Loucy (cell line): ENCODE measurements at regions not wholly inside any gene's neighbourhood (a gene's known extent, or its start where the extent isn't known, plus 50 kb on each side); places are given as distances from the start of the nearest gene placed in this dataset.

Source experiments
- H2AFZ ChIP-seq: fragments of 200-600 bp; sonication (generic); 2 replicates; pipeline ENCODE4 v1.6.0; 2016; ENCODE audit warnings: antibody characterized with exemption, mild to moderate bottlenecking, low read length, moderate library complexity
- H3F3A ChIP-seq: fragments of 200-600 bp; 2 replicates; pipeline ENCODE4 v1.6.0; 2016; ENCODE audit warnings: antibody characterized with exemption, low read depth, mild to moderate bottlenecking
- H3K27me3 ChIP-seq: fragments of 200-600 bp; sonication (generic); 2 replicates; pipeline ENCODE4 v1.6.1; 2014; ENCODE audit warnings: low read length, mild to moderate bottlenecking; ENCODE audit not compliant: insufficient read depth, poor library complexity, severe bottlenecking
- H3K36me3 ChIP-seq: fragments of 200-600 bp; sonication (generic); 2 replicates; pipeline ENCODE4 v1.6.1; 2016; ENCODE audit warnings: low read length; ENCODE audit not compliant: insufficient read depth
- H3K4me1 ChIP-seq: fragments of 200-600 bp; sonication (generic); 2 replicates; pipeline ENCODE4 v1.5.1; 2014; ENCODE audit warnings: low read length, mild to moderate bottlenecking; ENCODE audit not compliant: insufficient read depth, poor library complexity, severe bottlenecking
- H3K4me2 ChIP-seq: fragments of 200-600 bp; sonication (generic); 2 replicates; pipeline ENCODE4 v1.6.0; 2014; ENCODE audit warnings: antibody characterized with exemption, low read length, low read depth, mild to moderate bottlenecking; ENCODE audit not compliant: poor library complexity, severe bottlenecking
- H3K4me3 ChIP-seq: fragments of 200-600 bp; sonication (generic); 2 replicates; pipeline ENCODE4 v1.5.1; 2014; ENCODE audit warnings: low read length, mild to moderate bottlenecking, mixed read lengths; ENCODE audit not compliant: poor library complexity, severe bottlenecking
- H3K79me2 ChIP-seq: fragments of 200-600 bp; sonication (generic); 2 replicates; pipeline ENCODE4 v1.6.1; 2014; ENCODE audit warnings: low read length; ENCODE audit not compliant: insufficient read depth
- H3K9ac ChIP-seq: fragments of 200-600 bp; sonication (generic); 2 replicates; pipeline ENCODE4 v1.6.0; 2014; ENCODE audit warnings: mild to moderate bottlenecking, low read depth, low read length, moderate library complexity; ENCODE audit not compliant: poor library complexity, severe bottlenecking
- H3K9me2 ChIP-seq: fragments of 200-600 bp; sonication (generic); replicated peaks from 2 replicates; pipeline ENCODE4 v1.6.1; 2016; ENCODE audit warnings: low read depth, low read length, mixed read lengths
- H3K9me3 ChIP-seq: fragments of 200-600 bp; sonication (generic); 2 replicates; pipeline ENCODE4 v1.6.1; 2014; ENCODE audit warnings: mild to moderate bottlenecking, antibody characterized with exemption, low read length, low read depth; ENCODE audit not compliant: insufficient read depth
- H4K20me1 ChIP-seq: fragments of 200-600 bp; sonication (generic); 2 replicates; pipeline ENCODE4 v1.6.0; 2014; ENCODE audit warnings: antibody characterized with exemption, low read length, mild to moderate bottlenecking; ENCODE audit not compliant: insufficient read depth, poor library complexity, severe bottlenecking
- EZH2phosphoT487 ChIP-seq: fragments of 200-600 bp; IDR thresholded peaks from 2 replicates; pipeline ENCODE4 v1.6.1; 2018; ENCODE audit warnings: antibody characterized with exemption, mild to moderate bottlenecking, moderate library complexity, borderline replicate concordance
- TF ChIP-seq, protein P1 (sequence below): fragments of 200-600 bp; sonication (generic); conservative IDR thresholded peaks from 2 replicates; pipeline ENCODE4 v1.5.1; 2014; ENCODE audit warnings: mild to moderate bottlenecking, antibody characterized with exemption, low read length

- Histone ChIP-seq H3K27me3 (no peaks in the 10 kb centered on the region), H3K36me3 (no peaks in the 10 kb centered on the region), H3K9me3 (no peaks in the 10 kb centered on the region), H3K9ac (no peak overlapping the region), H3K4me1 (no peaks in the 10 kb centered on the region), H3K9me2 (no peaks in the 10 kb centered on the region), H2AFZ (no peak overlapping the region), H3K4me2 (no peak overlapping the region), H4K20me1 (no peaks in the 10 kb centered on the region), H3K79me2 (no peaks in the 10 kb centered on the region), H3K4me3 (no peak overlapping the region), H3F3A (no peaks in the 10 kb centered on the region)
- no peak for TF ChIP-seq EZH2phosphoT487
Measured at GRCh38 chr14:44099743-44100488, 407.2 kb downstream of the FSCB start.

- Histone ChIP-seq H3K36me3 (no peaks in the 10 kb centered on the region), H2AFZ (no peak overlapping the region), H3K4me1 (no peaks in the 10 kb centered on the region), H3K27me3 (no peaks in the 10 kb centered on the region), H3F3A (no peaks in the 10 kb centered on the region), H3K4me2 (no peak overlapping the region), H3K9ac (no peak overlapping the region), H3K79me2 (no peaks in the 10 kb centered on the region), H3K9me3 (peaks cover 1% of the 10 kb centered on the region; the same call in 1 of the 2 replicates), H3K9me2 (no peaks in the 10 kb centered on the region), H4K20me1 (no peaks in the 10 kb centered on the region), H3K4me3 (no peak overlapping the region)
- TF ChIP-seq, protein P1, sequence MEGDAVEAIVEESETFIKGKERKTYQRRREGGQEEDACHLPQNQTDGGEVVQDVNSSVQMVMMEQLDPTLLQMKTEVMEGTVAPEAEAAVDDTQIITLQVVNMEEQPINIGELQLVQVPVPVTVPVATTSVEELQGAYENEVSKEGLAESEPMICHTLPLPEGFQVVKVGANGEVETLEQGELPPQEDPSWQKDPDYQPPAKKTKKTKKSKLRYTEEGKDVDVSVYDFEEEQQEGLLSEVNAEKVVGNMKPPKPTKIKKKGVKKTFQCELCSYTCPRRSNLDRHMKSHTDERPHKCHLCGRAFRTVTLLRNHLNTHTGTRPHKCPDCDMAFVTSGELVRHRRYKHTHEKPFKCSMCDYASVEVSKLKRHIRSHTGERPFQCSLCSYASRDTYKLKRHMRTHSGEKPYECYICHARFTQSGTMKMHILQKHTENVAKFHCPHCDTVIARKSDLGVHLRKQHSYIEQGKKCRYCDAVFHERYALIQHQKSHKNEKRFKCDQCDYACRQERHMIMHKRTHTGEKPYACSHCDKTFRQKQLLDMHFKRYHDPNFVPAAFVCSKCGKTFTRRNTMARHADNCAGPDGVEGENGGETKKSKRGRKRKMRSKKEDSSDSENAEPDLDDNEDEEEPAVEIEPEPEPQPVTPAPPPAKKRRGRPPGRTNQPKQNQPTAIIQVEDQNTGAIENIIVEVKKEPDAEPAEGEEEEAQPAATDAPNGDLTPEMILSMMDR: no peak
- TF ChIP-seq EZH2phosphoT487: no peak
Measured at GRCh38 chr14:44081146-44081545, 425.9 kb downstream of the FSCB start.

DNA sequence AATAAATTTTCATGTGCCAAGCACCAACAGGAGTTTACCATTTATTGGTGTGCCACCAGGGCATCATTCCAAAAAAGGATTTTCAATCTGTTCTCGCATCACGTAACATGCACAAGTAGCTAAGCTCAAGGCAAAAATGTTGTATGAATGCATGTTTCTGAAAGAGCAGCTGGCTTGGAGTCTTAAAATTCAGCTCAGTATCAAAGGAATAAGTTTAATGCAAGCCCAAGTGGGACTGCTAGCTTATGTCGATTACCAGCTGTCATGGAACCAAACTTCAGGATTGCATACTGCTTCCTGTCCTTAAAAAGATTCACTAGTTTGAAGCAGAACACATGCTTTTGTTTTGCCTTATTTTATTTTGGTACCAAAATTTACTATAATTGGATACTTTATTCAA is 437.0 kb downstream of the FSCB start:
- Histone ChIP-seq H4K20me1 (no peaks in the 10 kb centered on the region), H3K27me3 (no peaks in the 10 kb centered on the region), H3K79me2 (no peaks in the 10 kb centered on the region), H3F3A (no peaks in the 10 kb centered on the region), H3K9ac (no peak overlapping the region), H3K9me2 (no peaks in the 10 kb centered on the region), H3K4me1 (no peaks in the 10 kb centered on the region), H3K9me3 (no peaks in the 10 kb centered on the region), H3K4me2 (no peak overlapping the region), H3K4me3 (no peak overlapping the region), H3K36me3 (no peaks in the 10 kb centered on the region), H2AFZ (no peak overlapping the region)
- TF ChIP-seq, protein P1: no peak
- TF ChIP-seq EZH2phosphoT487: no peak

DNA sequence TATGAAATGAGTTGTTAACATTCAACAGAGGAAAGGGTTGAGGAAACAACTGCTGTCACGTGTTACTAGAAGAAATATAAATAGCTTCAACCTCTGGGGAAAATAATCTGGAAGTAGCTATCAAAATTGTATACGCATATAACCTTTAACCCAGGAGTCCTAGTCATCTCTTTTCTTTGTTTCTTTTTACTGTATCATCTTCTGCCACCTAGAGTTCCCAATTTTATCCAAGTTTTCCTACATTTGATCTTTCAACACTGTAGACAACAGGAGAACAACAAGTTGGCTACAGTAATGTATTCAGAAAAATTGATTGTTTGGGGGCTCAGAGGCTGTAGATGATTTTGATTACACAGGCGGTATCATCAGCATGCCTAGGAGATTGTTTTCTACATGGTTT is 453.7 kb downstream of the FSCB start:
- no peaks in the 10 kb centered on the region for H3K9me3 ChIP-seq
- no peaks in the 10 kb centered on the region for H3K36me3 ChIP-seq
- H3K27me3 ChIP-seq: no peaks in the 10 kb centered on the region
- H3K9ac ChIP-seq: no peak overlapping the region
- H3K4me3 ChIP-seq: no peak overlapping the region
- no peaks in the 10 kb centered on the region for H4K20me1 ChIP-seq
- no peak overlapping the region for H3K4me2 ChIP-seq
- H3K4me1 ChIP-seq: no peaks in the 10 kb centered on the region
- H3F3A ChIP-seq: no peaks in the 10 kb centered on the region
- H3K79me2 ChIP-seq: no peaks in the 10 kb centered on the region
- TF ChIP-seq EZH2phosphoT487: no peak
- TF ChIP-seq, protein P1: no peak
- H2AFZ ChIP-seq: no peak overlapping the region
- H3K9me2 ChIP-seq: no peaks in the 10 kb centered on the region
